ENCODE measurements at regions not wholly inside any gene's neighbourhood (a gene's known extent, or its start where the extent isn't known, plus 50 kb on each side); places are given as distances from the start of the nearest gene placed in this dataset.
"Not testable (repeated sequence)": the region's sequence is repeated elsewhere in the genome, so short reads cannot be mapped to it uniquely, and the experiment has no call there.

DNA sequence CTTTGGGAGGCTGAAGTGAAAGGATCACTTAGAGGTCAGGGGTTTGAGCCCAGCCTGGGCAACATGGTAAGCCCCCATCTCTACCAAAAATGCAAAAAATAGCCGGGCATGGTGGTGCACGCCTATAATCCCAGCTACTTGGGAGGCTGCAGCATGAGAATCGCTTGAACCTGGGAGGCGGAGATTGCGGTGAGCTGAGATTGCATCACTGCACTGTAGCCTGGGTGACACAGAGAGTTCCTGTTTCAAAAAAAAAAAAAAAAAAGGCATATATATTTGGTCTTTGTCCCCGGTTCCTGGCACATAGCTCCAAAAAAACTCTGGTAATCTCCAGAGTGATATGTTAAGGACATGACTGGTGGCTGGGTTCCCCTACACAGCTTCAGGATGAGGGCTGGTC lies 147.3 kb downstream of the SEC23IP start:
- intact Hi-C loops (cut with DNase I) = no loop called here
- TF ChIP-seq, protein P1, sequence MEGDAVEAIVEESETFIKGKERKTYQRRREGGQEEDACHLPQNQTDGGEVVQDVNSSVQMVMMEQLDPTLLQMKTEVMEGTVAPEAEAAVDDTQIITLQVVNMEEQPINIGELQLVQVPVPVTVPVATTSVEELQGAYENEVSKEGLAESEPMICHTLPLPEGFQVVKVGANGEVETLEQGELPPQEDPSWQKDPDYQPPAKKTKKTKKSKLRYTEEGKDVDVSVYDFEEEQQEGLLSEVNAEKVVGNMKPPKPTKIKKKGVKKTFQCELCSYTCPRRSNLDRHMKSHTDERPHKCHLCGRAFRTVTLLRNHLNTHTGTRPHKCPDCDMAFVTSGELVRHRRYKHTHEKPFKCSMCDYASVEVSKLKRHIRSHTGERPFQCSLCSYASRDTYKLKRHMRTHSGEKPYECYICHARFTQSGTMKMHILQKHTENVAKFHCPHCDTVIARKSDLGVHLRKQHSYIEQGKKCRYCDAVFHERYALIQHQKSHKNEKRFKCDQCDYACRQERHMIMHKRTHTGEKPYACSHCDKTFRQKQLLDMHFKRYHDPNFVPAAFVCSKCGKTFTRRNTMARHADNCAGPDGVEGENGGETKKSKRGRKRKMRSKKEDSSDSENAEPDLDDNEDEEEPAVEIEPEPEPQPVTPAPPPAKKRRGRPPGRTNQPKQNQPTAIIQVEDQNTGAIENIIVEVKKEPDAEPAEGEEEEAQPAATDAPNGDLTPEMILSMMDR (IDR thresholded peaks at IDR 0.05) = no peak
- no peaks in the 10 kb centered on the region for H3K4me1 ChIP-seq
- no peak overlapping the region for H3K27ac ChIP-seq
- H3K27me3 ChIP-seq = no peaks in the 10 kb centered on the region
- no peaks in the 10 kb centered on the region for H3K9me3 ChIP-seq
- no peaks in the 10 kb centered on the region for H3K36me3 ChIP-seq
- no peak overlapping the region for H3K4me3 ChIP-seq
- no peak for DNase-seq (ENCODE audit: low spot score in 2 of 2)

DNA sequence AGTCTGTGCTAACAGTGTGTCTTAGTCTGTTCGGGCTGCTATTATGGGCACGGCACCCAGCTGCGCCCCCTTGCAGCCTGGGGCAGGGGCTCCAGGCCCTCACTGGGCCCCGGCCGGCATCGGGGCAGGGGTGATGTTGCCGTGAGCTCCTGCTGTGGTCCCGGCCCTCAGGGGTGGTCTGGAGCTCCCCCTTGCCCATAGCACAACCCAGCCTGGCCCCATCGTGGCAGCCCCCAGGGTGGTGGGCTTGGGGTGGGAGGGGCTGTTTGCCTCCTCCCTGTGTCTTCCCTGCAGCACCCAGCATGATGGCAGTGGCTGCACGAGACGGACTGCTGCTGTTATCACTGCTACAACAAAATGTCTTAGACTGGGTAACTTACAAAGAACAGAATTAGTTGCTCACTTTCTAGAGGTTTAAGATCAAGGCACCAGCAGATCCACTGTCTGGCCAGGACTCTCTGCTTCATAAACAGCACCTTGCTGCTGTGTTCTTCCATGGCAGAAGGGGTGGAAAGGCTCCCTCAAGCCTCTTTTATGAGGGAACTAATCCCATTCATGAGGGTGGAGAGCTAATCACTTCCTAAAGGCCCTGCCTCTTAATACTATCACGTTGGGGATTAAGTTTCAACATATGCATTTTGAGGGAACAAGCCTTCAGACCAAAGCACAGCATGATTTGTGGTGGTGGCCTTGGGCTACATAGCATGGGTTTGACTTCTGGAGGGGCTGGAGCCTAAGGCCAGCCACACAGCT lies 149.5 kb downstream of the SEC23IP start:
- intact Hi-C loops (cut with DNase I) = no loop called here
- TF ChIP-seq, protein P1 (IDR thresholded peaks at IDR 0.05) = no peak
- no peak for DNase-seq (ENCODE audit: low spot score in 2 of 2)
- no peaks in the 10 kb centered on the region for H3K27me3 ChIP-seq
- H3K27ac ChIP-seq = no peak overlapping the region
- no peak overlapping the region for H3K4me3 ChIP-seq
- H3K4me1 ChIP-seq = no peaks in the 10 kb centered on the region
- H3K9me3 ChIP-seq = no peaks in the 10 kb centered on the region
- no peaks in the 10 kb centered on the region for H3K36me3 ChIP-seq

DNA sequence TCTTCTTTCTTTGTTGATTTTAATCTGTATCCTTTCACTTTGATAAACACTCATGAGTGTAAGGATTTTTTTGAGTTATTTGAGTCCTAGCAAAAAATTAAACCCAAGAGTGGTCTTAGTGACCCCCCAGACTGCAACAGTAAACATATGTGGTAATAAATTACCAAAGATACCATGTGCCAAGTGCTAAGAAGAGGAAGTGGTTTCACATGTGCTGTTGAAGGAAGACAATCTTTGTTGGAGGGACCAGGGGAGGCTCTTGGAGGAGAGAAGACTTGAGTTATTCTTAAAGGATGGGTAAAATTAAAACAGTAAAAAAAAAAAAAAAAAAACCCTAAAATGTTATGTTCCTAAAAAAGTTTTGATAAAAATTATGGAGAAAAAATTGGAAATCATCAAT lies 150.2 kb downstream of the SEC23IP start:
- intact Hi-C loops (cut with DNase I) = no loop called here
- Histone ChIP-seq H3K4me3 (no peak overlapping the region), H3K27me3 (no peaks in the 10 kb centered on the region), H3K27ac (no peak overlapping the region), H3K36me3 (no peaks in the 10 kb centered on the region), H3K9me3 (no peaks in the 10 kb centered on the region), H3K4me1 (no peaks in the 10 kb centered on the region)
- DNase-seq (ENCODE audit: low spot score in 2 of 2) = no peak
- TF ChIP-seq, protein P1 (IDR thresholded peaks at IDR 0.05) = no peak

DNA sequence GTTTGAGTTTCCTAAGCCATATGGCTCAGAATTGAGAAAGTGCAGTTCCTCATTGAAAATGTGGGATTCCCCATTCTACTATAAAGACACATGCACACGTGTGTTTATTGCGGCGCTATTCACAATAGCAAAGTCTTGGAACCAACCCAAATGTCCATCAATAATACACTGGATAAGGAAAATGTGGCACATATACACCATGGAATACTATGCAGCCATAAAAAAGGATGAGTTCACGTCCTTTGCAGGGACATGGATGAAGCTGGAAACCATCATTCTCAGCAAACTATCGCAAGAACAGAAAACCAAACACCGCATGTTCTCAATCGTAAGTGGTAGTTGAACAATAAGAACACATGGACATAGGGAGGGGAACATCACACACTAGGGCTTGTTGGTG lies 154.8 kb downstream of the SEC23IP start:
- DNase-seq (ENCODE audit: low spot score in 2 of 2); H3K27ac ChIP-seq; H3K27me3 ChIP-seq; intact Hi-C loops (cut with DNase I); H3K4me3 ChIP-seq; H3K4me1 ChIP-seq; H3K36me3 ChIP-seq; H3K9me3 ChIP-seq: not testable (repeated sequence)

DNA sequence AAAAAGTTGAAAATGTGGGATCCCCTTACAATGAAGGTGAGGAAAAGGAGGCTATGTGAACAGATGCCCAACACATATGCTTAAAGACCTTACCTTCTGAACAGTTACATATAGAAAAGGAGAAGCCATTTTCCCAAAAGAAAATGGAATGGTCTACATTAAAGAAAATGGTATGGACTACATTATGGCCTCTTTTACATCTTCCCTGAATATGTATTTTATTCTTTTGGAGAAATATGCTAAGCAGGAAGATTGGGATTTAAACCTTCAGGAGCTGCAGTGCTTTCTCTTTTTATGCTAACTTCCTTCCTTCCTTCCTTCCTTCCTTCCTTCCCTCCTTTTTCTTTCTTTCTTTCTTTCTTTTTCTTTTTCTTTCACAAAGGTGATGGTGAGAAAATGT lies 155.4 kb downstream of the SEC23IP start:
- no peaks in the 10 kb centered on the region for H3K4me1 ChIP-seq
- intact Hi-C loops (cut with DNase I) = no loop called here
- H3K36me3 ChIP-seq = no peaks in the 10 kb centered on the region
- TF ChIP-seq, protein P1 (IDR thresholded peaks at IDR 0.05) = no peak
- DNase-seq (ENCODE audit: low spot score in 2 of 2) = no peak
- H3K27ac ChIP-seq = no peak overlapping the region
- no peaks in the 10 kb centered on the region for H3K27me3 ChIP-seq
- no peak overlapping the region for H3K4me3 ChIP-seq
- no peaks in the 10 kb centered on the region for H3K9me3 ChIP-seq

DNA sequence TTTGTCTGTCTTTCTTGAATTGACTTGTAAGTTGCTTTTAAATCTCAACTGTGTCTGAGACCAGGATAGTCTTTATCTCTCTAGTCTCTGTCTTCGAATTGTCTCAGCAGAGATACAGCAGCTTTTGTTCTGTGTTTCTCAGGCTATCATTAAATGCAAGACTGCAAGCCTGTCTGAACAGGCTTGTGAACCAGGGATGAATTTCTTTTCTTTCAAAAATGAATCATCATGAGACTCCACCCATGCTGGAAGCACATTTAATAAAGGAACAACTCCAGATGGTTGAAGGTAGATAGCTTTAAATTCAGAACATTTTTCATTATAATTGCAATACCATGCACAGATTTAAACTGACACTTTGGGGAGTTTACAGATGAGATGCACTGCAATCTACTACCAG lies 155.9 kb downstream of the SEC23IP start:
- no peaks in the 10 kb centered on the region for H3K4me1 ChIP-seq
- H3K27me3 ChIP-seq = no peaks in the 10 kb centered on the region
- no peaks in the 10 kb centered on the region for H3K9me3 ChIP-seq
- TF ChIP-seq, protein P1 (IDR thresholded peaks at IDR 0.05) = no peak
- H3K4me3 ChIP-seq = no peak overlapping the region
- no peak overlapping the region for H3K27ac ChIP-seq
- DNase-seq (ENCODE audit: low spot score in 2 of 2) = no peak
- intact Hi-C loops (cut with DNase I) = no loop called here
- H3K36me3 ChIP-seq = no peaks in the 10 kb centered on the region

All from ascending aorta (tissue), 2 donors.